Body of pancreas (tissue), 4 donors: ENCODE measurements at regions not wholly inside any gene's neighbourhood (a gene's known extent, or its start where the extent isn't known, plus 50 kb on each side); places are given as distances from the start of the nearest gene placed in this dataset.

Experiments
- CTCF ChIP-seq, 7 experiments: fragments of 450-650 bp in 4 of 7; fragments of 200-600 bp in 3 of 7; sonication (generic) in 3 of 7; IDR thresholded peaks; one replicate each; pipeline ENCODE4 v1.5.1; 2016 to 2019; ENCODE audit warnings: antibody characterized with exemption in 7 of 7
- POLR2A ChIP-seq, 3 donors: fragments of 450-650 bp; IDR thresholded peaks; one replicate each; pipeline ENCODE4 v1.6.1; 2016; ENCODE audit warnings: antibody characterized with exemption in 3 of 3, mild to moderate bottlenecking in 2 of 3

- no peak for TF ChIP-seq CTCF (IDR thresholded peaks at IDR 0.05)
- no peak for TF ChIP-seq POLR2A (IDR thresholded peaks at IDR 0.05)
Measured at GRCh38 chr3:59261009-59261408, 211.2 kb upstream of the CFAP20DC start.
